Inflammatory macrophage (primary cell): ENCODE measurements at regions not wholly inside any gene's neighbourhood (a gene's known extent, or its start where the extent isn't known, plus 50 kb on each side); places are given as distances from the start of the nearest gene placed in this dataset.

Experiments used
- DNase-seq, 2 donors: peaks; one replicate each; pipeline ENCODE4 v3.0.0-alpha.2; 2020 to 2022

DNA sequence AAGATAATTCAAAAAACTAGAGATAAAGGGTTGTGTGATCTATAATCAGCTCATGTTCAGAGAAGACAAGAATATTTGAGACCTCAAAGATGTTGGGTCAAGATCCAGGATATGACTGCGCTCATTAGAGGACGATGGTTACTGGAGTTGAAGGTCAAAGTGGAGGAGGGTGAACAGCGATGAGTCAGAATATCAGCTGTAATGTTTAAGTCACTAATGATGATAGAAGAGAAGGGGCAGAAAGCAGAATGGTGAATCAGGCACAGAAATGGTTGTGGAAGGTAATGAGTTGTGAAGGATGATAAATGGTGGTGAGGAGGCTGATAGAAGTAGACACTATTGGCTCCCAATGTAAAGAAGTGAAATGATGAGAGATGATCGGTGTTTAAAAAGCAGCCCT lies 540.3 kb downstream of the INHBA start:
- no peak for DNase-seq

DNA sequence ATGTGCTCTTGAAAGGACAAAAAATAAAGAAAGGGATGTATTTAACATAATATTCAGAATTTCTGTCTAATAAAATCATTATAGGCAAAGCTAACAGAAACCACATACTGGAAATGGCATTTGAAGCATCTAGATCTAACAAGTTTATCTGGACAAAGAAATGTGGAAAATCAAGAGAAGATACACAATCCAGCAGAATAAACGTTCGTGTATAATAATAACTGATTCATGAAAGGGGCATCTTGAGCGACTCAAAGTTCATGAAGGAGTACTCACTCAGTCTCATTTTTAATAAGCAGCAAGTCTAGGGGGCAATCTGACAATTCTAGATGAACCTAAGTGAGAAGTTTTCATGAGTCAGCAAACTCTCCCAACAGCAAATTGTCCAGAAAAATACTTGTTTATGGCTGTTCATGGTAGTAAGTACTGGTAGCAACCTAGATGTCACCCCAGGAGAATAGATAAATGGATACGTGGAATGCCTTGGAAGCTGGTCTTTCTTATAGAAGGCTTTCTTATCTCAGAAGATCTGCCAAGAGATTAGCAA lies 541.8 kb downstream of the INHBA start:
- no peak for DNase-seq

GRCh38 chr7:41156268-41156667 lies 546.6 kb downstream of the INHBA start:
- DNase-seq = no peak

DNA sequence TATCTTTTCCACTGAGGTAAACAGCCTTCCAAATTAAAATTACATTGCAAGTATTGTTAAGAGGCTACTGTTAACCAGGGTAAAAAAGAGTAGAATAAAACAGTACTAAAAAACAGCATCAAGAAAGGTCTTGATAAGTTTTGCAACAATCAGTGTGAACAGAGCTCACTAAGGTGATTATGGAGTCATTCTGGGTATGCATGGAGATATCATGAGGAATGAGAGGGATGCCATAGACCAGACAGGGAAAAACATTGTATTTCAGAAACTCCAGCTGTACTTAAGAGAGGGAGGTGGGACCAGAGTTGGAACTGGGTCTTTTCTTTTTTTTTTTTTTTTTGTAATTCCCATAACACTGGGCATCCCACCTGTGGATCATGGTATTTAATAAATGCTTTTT lies 549.6 kb downstream of the INHBA start:
- DNase-seq = no peak

- DNase-seq = no peak
Measured at GRCh38 chr7:41152179-41152678, 550.7 kb downstream of the INHBA start.

DNA sequence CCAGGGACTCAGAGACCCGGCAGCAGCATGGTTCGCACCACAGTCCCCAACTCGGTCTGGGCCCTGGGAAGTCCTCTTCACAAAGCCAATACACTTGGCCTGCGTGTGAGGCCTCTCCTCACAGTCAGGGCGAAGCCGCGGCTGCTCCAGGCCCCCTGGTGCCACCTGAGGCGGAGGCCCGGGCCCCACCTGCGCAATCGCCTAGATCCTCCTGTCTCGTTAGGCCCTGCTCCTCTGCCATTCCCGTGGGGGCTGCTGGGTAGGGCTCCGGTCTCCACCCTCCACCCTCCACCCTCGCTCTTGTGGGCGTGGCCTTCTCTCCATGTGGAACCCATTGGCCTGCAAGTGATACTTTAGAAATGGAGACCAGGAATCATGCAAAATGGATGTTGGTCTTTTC lies 553.3 kb downstream of the INHBA start:
- DNase-seq = no peak

DNA sequence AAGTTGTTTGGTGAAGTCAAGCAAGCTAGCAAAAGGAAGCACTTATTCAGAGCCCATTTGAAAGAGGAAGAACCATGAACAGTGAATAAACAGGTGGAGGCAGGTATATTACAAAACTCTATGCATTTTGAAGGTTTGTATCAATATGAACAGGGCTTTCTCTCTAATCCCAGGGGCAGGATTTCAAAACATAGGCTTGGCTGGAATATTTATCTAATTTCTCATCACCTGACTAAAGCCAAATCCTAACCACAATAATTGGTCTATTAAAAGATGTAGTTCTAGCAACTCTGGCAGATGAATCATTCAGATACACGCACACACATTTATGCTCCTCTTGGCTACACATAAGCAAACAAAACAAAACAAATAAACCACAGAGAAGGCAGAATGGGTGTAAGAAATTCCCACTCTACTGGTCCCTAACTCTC lies 554.4 kb downstream of the INHBA start:
- DNase-seq = no peak

GRCh38 chr7:41147606-41148485 lies 555.0 kb downstream of the INHBA start:
- DNase-seq = no peak

- DNase-seq = no peak
Measured at GRCh38 chr7:41146429-41146828, 556.5 kb downstream of the INHBA start.

DNA sequence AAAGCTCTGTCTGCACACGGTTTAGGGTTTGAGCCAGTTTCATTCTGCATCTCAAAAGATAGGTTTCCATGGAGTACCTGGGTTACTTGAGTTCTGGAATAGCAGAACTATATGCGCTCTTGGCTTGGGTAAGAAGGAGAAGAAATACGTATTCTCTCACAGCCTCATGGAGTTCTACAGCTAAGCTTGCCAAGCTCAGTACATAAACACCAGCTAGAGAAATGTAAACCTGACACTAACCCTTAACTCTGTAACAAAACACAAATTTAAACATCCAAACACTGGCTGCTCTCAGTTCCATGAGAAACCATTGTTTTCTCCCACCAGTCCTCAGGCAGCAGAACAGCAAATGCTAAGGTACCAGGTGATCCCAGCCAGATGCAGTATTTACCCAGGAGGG lies 557.2 kb downstream of the INHBA start:
- DNase-seq = no peak

- no peak for DNase-seq
Measured at GRCh38 chr7:41142904-41143473, 559.9 kb downstream of the INHBA start.

GRCh38 chr7:41139789-41140188 lies 563.1 kb downstream of the INHBA start:
- no peak for DNase-seq

DNA sequence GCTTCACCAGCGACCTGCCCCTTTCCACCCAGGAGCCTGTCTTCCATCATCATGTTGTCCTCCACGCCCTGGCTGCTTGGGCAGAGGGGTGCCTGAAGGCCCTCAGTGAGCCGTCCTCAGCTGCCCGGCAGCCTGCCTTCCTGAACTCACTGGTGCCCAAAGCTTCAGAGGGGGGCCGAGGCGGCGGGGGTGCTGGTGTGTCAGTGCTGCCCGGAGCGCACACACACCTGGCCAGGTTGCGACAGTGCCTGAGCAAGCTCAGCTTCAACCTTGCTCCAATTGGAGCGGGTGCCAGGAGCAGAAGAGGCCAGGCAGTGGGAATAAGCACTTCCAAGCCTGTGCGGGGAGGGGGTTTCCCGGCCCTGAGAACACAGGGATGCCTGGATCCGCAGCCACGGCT lies 566.3 kb downstream of the INHBA start:
- no peak for DNase-seq

DNA sequence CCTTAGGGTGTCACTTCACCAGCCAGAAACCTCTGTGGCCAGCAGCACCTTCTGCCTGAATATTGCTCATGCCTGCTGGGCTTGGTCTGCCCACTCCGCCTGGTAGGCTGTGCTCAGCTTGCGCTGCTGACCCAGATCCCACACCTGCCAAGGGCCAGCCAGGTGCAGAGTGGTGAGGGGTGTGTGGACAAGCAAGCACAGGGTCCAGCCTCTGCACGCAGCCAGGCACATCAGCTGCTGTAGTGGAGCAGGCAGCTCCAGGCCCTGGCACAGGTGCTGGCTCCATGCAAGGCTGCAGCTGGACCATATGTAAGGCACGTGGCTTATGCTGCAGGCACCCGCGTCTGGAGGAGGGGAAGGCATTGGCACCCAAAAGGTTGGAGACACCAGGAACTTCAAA lies 567.4 kb downstream of the INHBA start:
- DNase-seq = no peak

GRCh38 chr7:41134300-41135255 lies 568.3 kb downstream of the INHBA start:
- peak; percentile 87 to 91 for DNase-seq

DNA sequence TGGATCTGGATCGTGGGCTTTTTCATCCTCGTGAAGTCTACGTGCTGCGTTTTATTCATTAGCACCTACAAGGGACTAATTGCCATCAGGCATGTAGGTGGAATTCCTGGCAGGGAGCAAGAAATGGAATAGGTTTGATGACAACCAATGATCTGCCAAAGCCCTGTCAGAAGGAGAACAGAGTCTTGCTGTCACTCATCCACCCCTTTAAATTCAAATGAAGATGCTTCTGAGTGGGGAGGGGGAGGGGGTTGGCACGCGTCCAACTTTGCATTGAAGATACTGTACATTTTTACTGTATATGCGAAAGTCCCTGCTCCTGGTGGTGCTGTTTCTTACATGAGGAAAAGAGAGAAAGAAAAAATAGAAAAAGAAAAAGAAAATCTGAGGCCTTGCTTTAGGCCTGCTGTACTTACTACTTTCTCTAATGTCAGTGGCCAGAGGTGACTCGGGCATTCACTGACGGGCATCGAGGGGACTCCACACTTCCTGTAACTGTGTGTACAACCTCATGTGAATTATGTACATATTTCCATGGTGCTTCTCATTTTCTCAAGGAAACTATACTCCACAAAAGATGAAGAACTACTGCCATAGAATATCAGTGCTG lies 569.1 kb downstream of the INHBA start:
- no peak for DNase-seq

GRCh38 chr7:41131956-41132355 lies 570.9 kb downstream of the INHBA start:
- no peak for DNase-seq

DNA sequence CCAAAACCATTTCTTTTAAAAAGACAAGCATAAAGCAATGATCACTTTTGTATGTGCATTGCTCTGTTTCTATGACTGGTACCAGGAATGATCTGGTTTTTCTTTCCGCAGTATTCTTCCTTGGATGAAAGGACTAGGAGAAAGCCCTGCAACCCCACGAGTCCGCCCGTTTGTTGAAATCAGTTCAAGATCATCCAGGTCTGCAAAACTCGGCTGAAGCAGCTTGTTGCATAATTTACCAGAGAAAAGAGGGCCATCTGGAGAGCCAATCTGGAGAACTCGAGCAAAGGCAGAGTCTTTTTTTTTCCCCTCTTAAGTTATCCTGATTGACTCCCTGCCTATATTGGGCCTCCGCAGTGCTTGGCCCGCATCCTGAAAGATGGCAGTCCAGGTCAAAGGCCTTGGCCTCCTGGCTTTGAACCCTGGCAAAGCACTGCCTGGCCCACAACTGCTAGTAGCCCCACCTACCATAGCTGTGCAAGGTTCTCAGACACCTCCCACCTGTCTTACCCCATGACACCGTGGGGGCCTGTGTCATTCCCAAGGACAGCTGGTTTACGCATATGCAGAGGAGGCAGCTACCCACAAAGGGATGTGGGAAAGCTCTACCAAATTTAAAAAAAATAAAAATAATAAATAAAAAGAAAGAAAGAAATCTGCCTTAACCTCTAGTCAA lies 572.2 kb downstream of the INHBA start:
- peak in 1 of 2 donors; percentile 19 for DNase-seq

- DNase-seq = peak in 1 of 2 donors; percentile 35
Measured at GRCh38 chr7:41130086-41130485, 572.8 kb downstream of the INHBA start.

DNA sequence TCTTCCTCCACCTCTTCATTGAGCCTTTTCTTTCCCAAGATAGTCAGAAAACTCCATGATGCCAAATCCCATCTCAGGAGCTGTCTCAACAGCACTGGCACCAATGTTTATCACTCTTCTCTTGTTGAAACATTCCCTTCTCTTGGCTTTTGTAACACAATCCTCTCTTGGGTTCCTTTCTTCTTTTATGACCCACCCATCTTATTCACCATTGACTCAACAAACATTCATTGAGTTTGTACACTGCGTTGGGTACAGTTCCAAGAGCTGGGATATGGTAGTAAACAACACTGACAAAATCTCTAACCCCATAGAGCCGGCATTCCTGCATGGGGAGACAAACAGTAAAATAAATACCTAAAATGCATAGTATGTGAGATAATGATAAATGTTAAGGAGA lies 577.5 kb downstream of the INHBA start:
- no peak for DNase-seq

DNA sequence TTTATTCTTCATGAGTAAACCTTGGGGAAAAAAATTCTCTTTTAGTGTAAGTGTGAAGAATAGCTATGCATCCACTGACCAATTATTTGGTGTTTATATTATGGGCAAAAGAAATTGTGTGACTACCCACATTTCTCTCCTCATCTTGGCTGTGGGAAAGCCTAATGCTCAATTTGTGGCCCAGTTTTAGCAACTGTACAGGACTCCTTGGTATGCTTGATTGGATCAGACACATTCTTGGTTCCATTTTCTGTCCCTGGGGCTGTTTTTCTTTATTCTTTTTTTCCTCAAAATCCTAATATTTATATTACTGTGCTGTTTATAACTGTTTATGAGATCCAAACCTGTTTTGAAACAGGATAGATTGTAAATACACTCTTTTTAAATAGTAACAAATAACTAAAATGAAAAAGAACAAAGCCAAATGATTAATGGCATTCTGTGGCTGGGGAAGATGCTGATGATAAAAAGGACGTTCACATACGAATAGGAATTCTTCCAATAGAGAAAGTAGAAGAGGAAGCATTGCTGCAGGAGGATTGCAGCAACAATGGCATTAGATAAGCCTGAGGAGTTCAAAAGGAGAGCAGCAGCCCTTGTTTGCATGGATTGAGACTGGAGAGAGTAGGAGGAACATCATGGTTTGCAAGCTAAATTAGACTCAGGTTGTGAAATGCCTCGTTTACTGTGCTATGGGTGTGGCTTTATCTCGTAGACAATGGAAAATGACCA lies 580.5 kb downstream of the INHBA start:
- peak; percentile 48 to 75 for DNase-seq
